Progenitor cell of endocrine pancreas (in vitro differentiated cells): ENCODE measurements at regions not wholly inside any gene's neighbourhood (a gene's known extent, or its start where the extent isn't known, plus 50 kb on each side); places are given as distances from the start of the nearest gene placed in this dataset.

Source experiments
- DNase-seq: peaks from one replicate; pipeline ENCODE4 v3.0.0; 2021; ENCODE audit warnings: low spot score; ENCODE audit not compliant: unreplicated experiment
- H3K27ac Mint-ChIP-seq: 2 replicates; pipeline ENCODE4 v1.8.0; 2021; ENCODE audit warnings: mild to moderate bottlenecking, moderate library complexity, mixed read lengths
- H3K27me3 Mint-ChIP-seq: 2 replicates; pipeline ENCODE4 v1.8.0; 2021; ENCODE audit warnings: mixed read lengths
- H3K36me3 Mint-ChIP-seq: 2 replicates; pipeline ENCODE4 v1.8.0; 2022; ENCODE audit warnings: mixed read lengths; ENCODE audit not compliant: insufficient read depth
- H3K4me1 Mint-ChIP-seq: 2 replicates; pipeline ENCODE4 v1.8.0; 2021; ENCODE audit warnings: low read depth, mixed read lengths
- H3K4me3 Mint-ChIP-seq: 2 replicates; pipeline ENCODE4 v1.8.0; 2021; ENCODE audit warnings: low read depth, mild to moderate bottlenecking, moderate library complexity, mixed read lengths
- H3K9me3 Mint-ChIP-seq: 2 replicates; pipeline ENCODE4 v1.8.0; 2021; ENCODE audit warnings: low read depth, mixed read lengths
- TF ChIP-seq, protein P1 (sequence below): fragments of 200-600 bp; sonication (generic); IDR thresholded peaks from one replicate; pipeline ENCODE4 v1.5.0; 2021; ENCODE audit warnings: antibody characterized with exemption, mild to moderate bottlenecking; ENCODE audit not compliant: unreplicated experiment

DNA sequence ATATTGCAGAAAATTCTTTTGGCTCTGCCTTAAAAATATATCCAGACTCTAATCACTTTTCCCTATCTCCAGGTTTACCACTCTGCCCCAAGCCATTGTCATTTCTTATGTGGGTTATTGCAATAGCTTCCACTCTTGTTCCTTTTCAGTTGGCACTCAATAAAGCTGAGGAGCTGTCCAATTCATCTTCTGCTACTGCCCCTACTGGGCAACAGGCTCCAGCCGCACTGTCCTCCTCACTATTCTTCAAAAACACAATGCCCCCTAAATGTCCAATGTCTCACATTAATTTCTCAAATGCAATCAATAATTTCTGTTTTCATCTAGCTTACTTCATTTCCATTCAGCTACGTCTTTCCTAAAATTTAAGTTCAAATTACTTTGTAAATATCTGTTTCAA, 1262.5 kb upstream of the CDH2 start:
- no peak for DNase-seq
- TF ChIP-seq, protein P1, sequence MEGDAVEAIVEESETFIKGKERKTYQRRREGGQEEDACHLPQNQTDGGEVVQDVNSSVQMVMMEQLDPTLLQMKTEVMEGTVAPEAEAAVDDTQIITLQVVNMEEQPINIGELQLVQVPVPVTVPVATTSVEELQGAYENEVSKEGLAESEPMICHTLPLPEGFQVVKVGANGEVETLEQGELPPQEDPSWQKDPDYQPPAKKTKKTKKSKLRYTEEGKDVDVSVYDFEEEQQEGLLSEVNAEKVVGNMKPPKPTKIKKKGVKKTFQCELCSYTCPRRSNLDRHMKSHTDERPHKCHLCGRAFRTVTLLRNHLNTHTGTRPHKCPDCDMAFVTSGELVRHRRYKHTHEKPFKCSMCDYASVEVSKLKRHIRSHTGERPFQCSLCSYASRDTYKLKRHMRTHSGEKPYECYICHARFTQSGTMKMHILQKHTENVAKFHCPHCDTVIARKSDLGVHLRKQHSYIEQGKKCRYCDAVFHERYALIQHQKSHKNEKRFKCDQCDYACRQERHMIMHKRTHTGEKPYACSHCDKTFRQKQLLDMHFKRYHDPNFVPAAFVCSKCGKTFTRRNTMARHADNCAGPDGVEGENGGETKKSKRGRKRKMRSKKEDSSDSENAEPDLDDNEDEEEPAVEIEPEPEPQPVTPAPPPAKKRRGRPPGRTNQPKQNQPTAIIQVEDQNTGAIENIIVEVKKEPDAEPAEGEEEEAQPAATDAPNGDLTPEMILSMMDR = peak; percentile 16
- H3K4me1 Mint-ChIP-seq = no peaks in the 10 kb centered on the region
- peaks cover 4% of the 10 kb centered on the region for H3K9me3 Mint-ChIP-seq
- H3K27ac Mint-ChIP-seq = no peak overlapping the region
- H3K4me3 Mint-ChIP-seq = no peak overlapping the region
- no peaks in the 10 kb centered on the region for H3K36me3 Mint-ChIP-seq
- no peaks in the 10 kb centered on the region for H3K27me3 Mint-ChIP-seq

DNA sequence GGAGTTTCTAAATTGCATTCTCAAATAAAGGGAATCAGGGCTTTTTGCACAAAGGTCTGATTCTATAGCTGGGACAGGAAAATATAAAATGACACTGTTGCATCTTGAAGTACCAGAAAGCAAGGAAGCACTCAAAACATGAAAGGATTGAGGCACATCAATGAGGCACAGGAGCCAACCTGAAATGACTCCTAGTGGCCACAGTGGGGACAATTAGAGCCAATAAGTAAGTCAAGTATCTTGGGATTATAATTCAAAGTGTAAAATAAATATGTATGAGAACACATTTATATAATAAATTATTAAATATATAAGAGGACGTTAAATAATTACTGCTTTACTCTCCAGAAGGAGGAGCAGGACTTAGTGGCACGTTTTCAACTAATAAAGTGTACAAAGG, 1259.5 kb upstream of the CDH2 start:
- DNase-seq = no peak
- Mint-ChIP-seq H3K27me3 (no peaks in the 10 kb centered on the region), H3K27ac (no peak overlapping the region), H3K9me3 (peaks cover 15% of the 10 kb centered on the region), H3K4me3 (no peak overlapping the region), H3K36me3 (no peaks in the 10 kb centered on the region), H3K4me1 (no peaks in the 10 kb centered on the region)
- TF ChIP-seq, protein P1 = peak; percentile 39

DNA sequence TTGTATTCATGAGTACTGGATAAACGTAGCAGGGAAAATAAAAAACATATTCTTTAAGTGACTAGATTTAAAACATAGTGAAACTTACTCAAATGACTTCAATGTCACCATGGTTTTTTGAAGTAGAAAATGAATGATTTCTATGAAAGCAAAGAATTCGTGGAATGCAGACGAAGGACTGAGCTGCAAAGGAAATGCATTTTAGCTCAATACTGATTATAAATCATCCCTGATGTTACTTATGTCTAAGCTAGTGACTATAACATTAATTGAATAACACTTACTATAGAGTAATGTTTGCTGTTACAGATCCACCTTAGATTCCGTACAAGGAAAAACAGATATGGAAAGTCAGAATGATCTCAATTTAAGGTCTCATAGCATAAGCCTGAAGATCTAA, 1257.7 kb upstream of the CDH2 start:
- Mint-ChIP-seq H3K36me3 (no peaks in the 10 kb centered on the region), H3K4me1 (no peaks in the 10 kb centered on the region), H3K27ac (no peak overlapping the region), H3K9me3 (peaks cover 19% of the 10 kb centered on the region), H3K4me3 (no peak overlapping the region), H3K27me3 (no peaks in the 10 kb centered on the region)
- no peak for DNase-seq
- TF ChIP-seq, protein P1 = no peak

DNA sequence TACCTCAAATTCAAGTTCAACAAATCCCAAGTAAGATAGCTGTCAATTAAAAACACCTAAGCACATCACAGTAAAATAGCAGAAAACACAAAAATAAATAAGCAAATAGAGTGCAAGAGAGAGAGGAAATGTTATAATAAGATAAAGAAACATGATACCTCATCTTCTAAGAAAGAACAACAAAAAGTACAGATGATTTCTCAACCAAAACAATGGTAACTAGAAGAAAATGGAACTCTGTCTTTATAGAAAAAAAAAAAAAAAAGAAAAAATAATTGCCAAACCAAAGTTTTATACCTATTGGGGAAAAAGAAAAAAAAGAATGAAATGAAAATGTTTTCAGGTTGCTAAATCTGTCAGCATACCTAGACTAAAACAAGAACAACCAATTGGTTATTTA, 1253.5 kb upstream of the CDH2 start:
- Mint-ChIP-seq H3K36me3 (no peaks in the 10 kb centered on the region), H3K9me3 (peaks cover 29% of the 10 kb centered on the region), H3K27me3 (no peaks in the 10 kb centered on the region), H3K4me1 (no peaks in the 10 kb centered on the region), H3K27ac (no peak overlapping the region), H3K4me3 (no peak overlapping the region)
- TF ChIP-seq, protein P1 = no peak
- no peak for DNase-seq

DNA sequence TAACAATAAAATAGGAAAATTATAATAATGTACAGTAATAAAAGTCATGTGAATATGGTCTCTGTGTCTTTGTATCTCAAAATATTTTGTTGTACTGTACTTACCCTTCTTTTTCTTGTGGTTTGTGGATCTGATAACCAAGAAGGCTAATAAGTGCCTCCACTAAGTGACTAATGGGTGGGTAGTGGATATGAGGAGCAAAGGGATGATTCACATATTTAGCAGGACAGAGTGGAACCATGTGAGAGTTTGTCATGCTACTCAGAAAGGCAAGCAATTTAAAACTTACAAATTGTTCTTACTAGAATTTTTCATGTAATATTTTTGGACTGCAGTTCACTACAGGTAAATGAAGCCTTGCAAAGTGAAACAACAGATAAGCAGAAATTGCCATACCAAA, 1241.2 kb upstream of the CDH2 start:
- no peak overlapping the region for H3K27ac Mint-ChIP-seq
- no peaks in the 10 kb centered on the region for H3K36me3 Mint-ChIP-seq
- H3K4me3 Mint-ChIP-seq = no peak overlapping the region
- no peaks in the 10 kb centered on the region for H3K27me3 Mint-ChIP-seq
- no peaks in the 10 kb centered on the region for H3K4me1 Mint-ChIP-seq
- TF ChIP-seq, protein P1 = no peak
- DNase-seq = no peak
- peaks cover 29% of the 10 kb centered on the region for H3K9me3 Mint-ChIP-seq
